ENCODE measurements at regions not wholly inside any gene's neighbourhood (a gene's known extent, or its start where the extent isn't known, plus 50 kb on each side); places are given as distances from the start of the nearest gene placed in this dataset.

- no peak for ATAC-seq (ENCODE audit: insufficient read depth, low FRiP score)
- Histone ChIP-seq H3K4me3 (no peak overlapping the region), H3K27ac (ENCODE audit: low read depth in 1 of 2, low read length in 1 of 2) (no peak overlapping the region), H3K9ac (ENCODE audit: insufficient read depth in 1 of 2, low read length in 2 of 2) (no peak overlapping the region), H3K4me1 (ENCODE audit: control insufficient read depth in 5 of 5, insufficient read depth in 5 of 5, low read length in 5 of 5) (no peaks in the 10 kb centered on the region), H3K36me3 (ENCODE audit: control insufficient read depth in 4 of 4, insufficient read depth in 4 of 4, low read length in 4 of 4) (no peaks in the 10 kb centered on the region), H3K9me3 (ENCODE audit: control insufficient read depth in 4 of 4, insufficient read depth in 3 of 4, low read length in 3 of 4) (peaks cover 0 to 5% (median 0%) of the 10 kb centered on the region in 4 donors), H3K27me3 (ENCODE audit: control insufficient read depth in 3 of 3, insufficient read depth in 3 of 3, low read length in 2 of 3) (no peaks in the 10 kb centered on the region)
- no peak for DNase-seq
- TF ChIP-seq CTCF (IDR thresholded peaks at IDR 0.05; ENCODE audit: control extremely low read depth, extremely low read depth) = no peak
- 88 to 91% methylated on average over 5 of the region's 5 CpGs for WGBS, 2 donors
Measured at GRCh38 chr6:104579310-104579863, 280.3 kb downstream of the HACE1 start.

GRCh38 chr6:104575536-104575935, 284.2 kb downstream of the HACE1 start:
- H3K36me3 ChIP-seq (ENCODE audit: control insufficient read depth in 4 of 4, insufficient read depth in 4 of 4, low read length in 4 of 4) = no peaks in the 10 kb centered on the region
- no peaks in the 10 kb centered on the region for H3K4me1 ChIP-seq (ENCODE audit: control insufficient read depth in 5 of 5, insufficient read depth in 5 of 5, low read length in 5 of 5)
- no peak overlapping the region for H3K9ac ChIP-seq (ENCODE audit: insufficient read depth in 1 of 2, low read length in 2 of 2)
- H3K27me3 ChIP-seq (ENCODE audit: control insufficient read depth in 3 of 3, insufficient read depth in 3 of 3, low read length in 2 of 3) = no peaks in the 10 kb centered on the region
- H3K9me3 ChIP-seq (ENCODE audit: control insufficient read depth in 4 of 4, insufficient read depth in 3 of 4, low read length in 3 of 4) = no peaks in the 10 kb centered on the region
- no peak for DNase-seq
- no peak overlapping the region for H3K27ac ChIP-seq (ENCODE audit: low read depth in 1 of 2, low read length in 1 of 2)
- no peak overlapping the region for H3K4me3 ChIP-seq
- ATAC-seq (ENCODE audit: insufficient read depth, low FRiP score) = no peak
- TF ChIP-seq CTCF (IDR thresholded peaks at IDR 0.05; ENCODE audit: control extremely low read depth, extremely low read depth) = no peak

- Histone ChIP-seq H3K9ac (ENCODE audit: insufficient read depth in 1 of 2, low read length in 2 of 2) (no peak overlapping the region), H3K9me3 (ENCODE audit: control insufficient read depth in 4 of 4, insufficient read depth in 3 of 4, low read length in 3 of 4) (no peaks in the 10 kb centered on the region), H3K4me1 (ENCODE audit: control insufficient read depth in 5 of 5, insufficient read depth in 5 of 5, low read length in 5 of 5) (no peaks in the 10 kb centered on the region), H3K27ac (ENCODE audit: low read depth in 1 of 2, low read length in 1 of 2) (no peak overlapping the region), H3K27me3 (ENCODE audit: control insufficient read depth in 3 of 3, insufficient read depth in 3 of 3, low read length in 2 of 3) (no peaks in the 10 kb centered on the region), H3K36me3 (ENCODE audit: control insufficient read depth in 4 of 4, insufficient read depth in 4 of 4, low read length in 4 of 4) (no peaks in the 10 kb centered on the region), H3K4me3 (no peak overlapping the region)
- TF ChIP-seq CTCF (IDR thresholded peaks at IDR 0.05; ENCODE audit: control extremely low read depth, extremely low read depth) = no peak
- 92 to 94% methylated on average over 1 of the region's 1 CpG for WGBS, 2 donors
- DNase-seq = no peak
- no peak for ATAC-seq (ENCODE audit: insufficient read depth, low FRiP score)
Measured at GRCh38 chr6:104574135-104574750, 285.5 kb downstream of the HACE1 start.

GRCh38 chr6:104573350-104573749, 286.4 kb downstream of the HACE1 start:
- Histone ChIP-seq H3K27me3 (ENCODE audit: control insufficient read depth in 3 of 3, insufficient read depth in 3 of 3, low read length in 2 of 3) (no peaks in the 10 kb centered on the region), H3K4me1 (ENCODE audit: control insufficient read depth in 5 of 5, insufficient read depth in 5 of 5, low read length in 5 of 5) (no peaks in the 10 kb centered on the region), H3K27ac (ENCODE audit: low read depth in 1 of 2, low read length in 1 of 2) (no peak overlapping the region), H3K4me3 (no peak overlapping the region), H3K36me3 (ENCODE audit: control insufficient read depth in 4 of 4, insufficient read depth in 4 of 4, low read length in 4 of 4) (no peaks in the 10 kb centered on the region), H3K9me3 (ENCODE audit: control insufficient read depth in 4 of 4, insufficient read depth in 3 of 4, low read length in 3 of 4) (no peaks in the 10 kb centered on the region), H3K9ac (ENCODE audit: insufficient read depth in 1 of 2, low read length in 2 of 2) (no peak overlapping the region)
- WGBS, 2 donors = 86 to 87% methylated on average over 3 of the region's 3 CpGs
- DNase-seq = no peak
- no peak for TF ChIP-seq CTCF (IDR thresholded peaks at IDR 0.05; ENCODE audit: control extremely low read depth, extremely low read depth)
- ATAC-seq (ENCODE audit: insufficient read depth, low FRiP score) = no peak
